H1 (cell line): ENCODE measurements at regions not wholly inside any gene's neighbourhood (a gene's known extent, or its start where the extent isn't known, plus 50 kb on each side); places are given as distances from the start of the nearest gene placed in this dataset.

Experiments used
- CTCF ChIA-PET: fragments of 300-600 bp; sonication (Branson Sonifier 250); formaldehyde crosslinking; loops from one replicate; lab custom pipeline; 2021; ENCODE audit not compliant: partially characterized antibody; lab: Charles Lee
- POLR2A ChIA-PET: fragments of 300-600 bp; sonication (Branson Sonifier 250); formaldehyde crosslinking; loops from one replicate; lab custom pipeline; 2021; ENCODE audit warnings: inconsistent platforms; ENCODE audit not compliant: partially characterized antibody; lab: Charles Lee
- DNase-seq, 2 experiments: peaks; one replicate each; pipeline versions ENCODE4 v3.0.0 to v3.0.0-alpha.2; 2010 to 2022; ENCODE audit warnings: low spot score in 2 of 2, low read depth in 1 of 2, mixed read lengths in 1 of 2
- FAIRE-seq: peaks from 2 replicates; lab custom pipeline; 2011; peaks lifted over from hg19 to GRCh38; lab: Jason Lieb, UNC
- H2AFZ ChIP-seq: 2 replicates; pipeline ENCODE4 v1.8.1; 2012; ENCODE audit warnings: low read length, inconsistent platforms
- H2AK5ac ChIP-seq: 2 replicates; pipeline ENCODE4 v1.6.1; 2013; ENCODE audit warnings: low read depth, low read length
- H2BK120ac ChIP-seq: replicated peaks from 2 replicates; pipeline ENCODE3; 2013; ENCODE audit warnings: low read depth, low read length, inconsistent platforms
- H2BK12ac ChIP-seq: 2 replicates; pipeline ENCODE4 v1.6.1; 2013; ENCODE audit warnings: low read depth, low read length
- H2BK15ac ChIP-seq: 2 replicates; pipeline ENCODE4 v1.6.1; 2013; ENCODE audit warnings: low read length
- H2BK20ac ChIP-seq: 2 replicates; pipeline ENCODE4 v1.6.1; 2013; ENCODE audit warnings: low read length
- H2BK5ac ChIP-seq: 2 replicates; pipeline ENCODE4 v1.6.1; 2013; ENCODE audit warnings: low read depth, low read length
- H3K14ac ChIP-seq: 2 replicates; pipeline ENCODE4 v1.6.1; 2013; ENCODE audit warnings: inconsistent platforms; ENCODE audit not compliant: insufficient read length
- H3K18ac ChIP-seq: 2 replicates; pipeline ENCODE4 v1.6.1; 2013; ENCODE audit warnings: low read length; ENCODE audit errors: extremely low read depth
- H3K23ac ChIP-seq: 2 replicates; pipeline ENCODE4 v1.6.1; 2013; ENCODE audit warnings: inconsistent platforms; ENCODE audit not compliant: insufficient read length
- H3K23me2 ChIP-seq: 2 replicates; pipeline ENCODE4 v1.6.1; 2013; ENCODE audit warnings: low read depth, low read length
- H3K27ac ChIP-seq: 2 replicates; pipeline ENCODE4 v1.6.1; 2011; ENCODE audit warnings: low read depth, low read length, inconsistent platforms
- H3K27me3 ChIP-seq, 4 experiments: replicated peaks in 1 of 4; 1 replicate in 1 of 4; 2 replicates in 3 of 4; pipeline versions ENCODE4 v1.6.1 to v1.8.1; 2011 to 2013; ENCODE audit warnings: low read length in 3 of 4, mild to moderate bottlenecking in 3 of 4, inconsistent platforms in 2 of 4, mixed read lengths in 2 of 4, moderate library complexity in 1 of 4; ENCODE audit not compliant: control insufficient read depth in 3 of 4, insufficient read depth in 3 of 4; ENCODE audit errors: extremely low read depth in 1 of 4
- H3K36me3 ChIP-seq, 4 experiments: 2 replicates each; pipeline versions ENCODE4 v1.6.1 to v1.8.1; 2011 to 2013; ENCODE audit warnings: mild to moderate bottlenecking in 4 of 4, low read length in 3 of 4, moderate library complexity in 2 of 4, control low read depth in 1 of 4, inconsistent platforms in 1 of 4; ENCODE audit not compliant: insufficient read depth in 4 of 4, control insufficient read depth in 2 of 4
- H3K4ac ChIP-seq: replicated peaks from 2 replicates; pipeline ENCODE3; 2013; ENCODE audit warnings: low read length, low read depth, mixed read lengths, inconsistent platforms; ENCODE audit not compliant: insufficient read length
- H3K4me1 ChIP-seq, 4 experiments: replicated peaks in 1 of 4; 1 replicate in 1 of 4; 2 replicates in 3 of 4; pipeline versions ENCODE4 v1.6.1 to v1.8.1; 2011 to 2013; ENCODE audit warnings: low read length in 3 of 4, inconsistent platforms in 2 of 4, mixed read lengths in 1 of 4; ENCODE audit not compliant: insufficient read depth in 4 of 4, control insufficient read depth in 3 of 4
- H3K4me2 ChIP-seq, 2 experiments: 2 replicates each; pipeline versions ENCODE4 v1.6.1 to v1.8.1; 2011 to 2013; ENCODE audit warnings: low read depth in 2 of 2, low read length in 2 of 2, control low read depth in 1 of 2, inconsistent platforms in 1 of 2, mild to moderate bottlenecking in 1 of 2; ENCODE audit not compliant: insufficient read depth in 1 of 2
- H3K4me3 ChIP-seq, 4 experiments: fragments of 200-600, 300-600 bp in 1 of 4; sonication (generic), shearing (Covaris generic), sonication (Bioruptor Twin) in 1 of 4; 2 replicates each; pipeline versions ENCODE4 v1.5.1 to v1.8.1; 2011 to 2016; ENCODE audit warnings: low read length in 4 of 4, low read depth in 3 of 4, control low read depth in 2 of 4, inconsistent platforms in 2 of 4, mild to moderate bottlenecking in 2 of 4, mixed read lengths in 1 of 4, moderate library complexity in 1 of 4; ENCODE audit not compliant: insufficient read depth in 2 of 4; ENCODE audit errors: extremely low read depth in 1 of 4
- H3K56ac ChIP-seq: replicated peaks from 2 replicates; pipeline ENCODE3; 2013; ENCODE audit warnings: low read depth, mild to moderate bottlenecking, mixed read lengths, low read length, inconsistent platforms; ENCODE audit not compliant: insufficient read length
- H3K79me1 ChIP-seq: 2 replicates; pipeline ENCODE4 v1.6.1; 2013; ENCODE audit warnings: low read depth, low read length, control low read depth
- H3K79me2 ChIP-seq, 2 experiments: 2 replicates each; pipeline versions ENCODE4 v1.6.1 to v1.8.1; 2012 to 2013; ENCODE audit warnings: low read length in 2 of 2, mild to moderate bottlenecking in 2 of 2, inconsistent platforms in 1 of 2; ENCODE audit not compliant: insufficient read depth in 2 of 2, control insufficient read depth in 1 of 2
- H3K9ac ChIP-seq, 4 experiments: replicated peaks in 1 of 4; 1 replicate in 1 of 4; 2 replicates in 3 of 4; pipeline versions ENCODE4 v1.6.1 to v1.8.1; 2011 to 2013; ENCODE audit warnings: low read depth in 3 of 4, low read length in 3 of 4, control low read depth in 2 of 4, mild to moderate bottlenecking in 2 of 4, moderate library complexity in 2 of 4, inconsistent platforms in 1 of 4; ENCODE audit errors: extremely low read depth in 1 of 4
- H3K9me3 ChIP-seq, 2 experiments: 2 replicates each; pipeline versions ENCODE4 v1.6.1 to v1.8.1; 2012 to 2013; ENCODE audit warnings: mild to moderate bottlenecking in 2 of 2, moderate library complexity in 2 of 2, control low read depth in 1 of 2, inconsistent platforms in 1 of 2, low read depth in 1 of 2, low read length in 1 of 2, mixed read lengths in 1 of 2; ENCODE audit not compliant: insufficient read depth in 2 of 2
- H4K20me1 ChIP-seq, 2 experiments: replicated peaks in 1 of 2; 2 replicates each; pipeline versions ENCODE3 to v1.8.1; 2011 to 2013; ENCODE audit warnings: inconsistent platforms in 2 of 2, low read length in 2 of 2, mild to moderate bottlenecking in 1 of 2; ENCODE audit not compliant: insufficient read depth in 2 of 2, control insufficient read depth in 1 of 2
- H4K5ac ChIP-seq: 2 replicates; pipeline ENCODE4 v1.6.1; 2013; ENCODE audit warnings: low read length, low read depth, mixed read lengths, inconsistent platforms; ENCODE audit not compliant: insufficient read length
- H4K8ac ChIP-seq: 2 replicates; pipeline ENCODE4 v1.8.0; 2013; ENCODE audit warnings: mild to moderate bottlenecking, moderate library complexity, low read length, inconsistent platforms; ENCODE audit not compliant: insufficient read depth; ENCODE audit errors: extremely low read depth
- H4K91ac ChIP-seq: replicated peaks from 2 replicates; pipeline ENCODE3; 2013; ENCODE audit warnings: low read length, mixed read lengths, inconsistent platforms; ENCODE audit not compliant: insufficient read length
- CHD2 ChIP-seq: IDR thresholded peaks from 2 replicates; pipeline ENCODE4 v1.6.1; 2012; ENCODE audit warnings: low read length, improper control_type of control experiment
- RAD21 ChIP-seq, 2 experiments: IDR thresholded peaks in 1 of 2; conservative IDR thresholded peaks in 1 of 2; 2 replicates each; pipeline ENCODE4 v1.6.1; 2011; ENCODE audit warnings: low read depth in 2 of 2, low read length in 2 of 2, improper control_type of control experiment in 1 of 2, inconsistent platforms in 1 of 2, mild to moderate bottlenecking in 1 of 2, moderate library complexity in 1 of 2
- TAF7 ChIP-seq: optimal IDR thresholded peaks from 2 replicates; pipeline ENCODE3; 2011; ENCODE audit warnings: low read depth, mild to moderate bottlenecking, inconsistent platforms, low read length, moderate library complexity, borderline replicate concordance
- TBP ChIP-seq: IDR thresholded peaks from 2 replicates; pipeline ENCODE4 v1.6.1; 2011; ENCODE audit warnings: low read depth, low read length, improper control_type of control experiment
- WGBS, 2 experiments: shearing (Covaris generic) in 1 of 2; methylation state at CpG; one replicate each; pipeline versions ENCODE4 v1.1.6 to v1.1.7; 2013 to 2015; ENCODE audit warnings: low lambda C conversion rate in 2 of 2, mixed read lengths in 2 of 2, inconsistent platforms in 1 of 2, low coverage in 1 of 2, missing lambda C conversion rate in 1 of 2; ENCODE audit not compliant: insufficient replicate concordance in 2 of 2, insufficient coverage in 1 of 2, insufficient read length in 1 of 2; ENCODE audit errors: extremely low coverage in 1 of 2, missing lambda C conversion rate in 1 of 2; 5-methylcytosine and 5-hydroxymethylcytosine counted together

DNA sequence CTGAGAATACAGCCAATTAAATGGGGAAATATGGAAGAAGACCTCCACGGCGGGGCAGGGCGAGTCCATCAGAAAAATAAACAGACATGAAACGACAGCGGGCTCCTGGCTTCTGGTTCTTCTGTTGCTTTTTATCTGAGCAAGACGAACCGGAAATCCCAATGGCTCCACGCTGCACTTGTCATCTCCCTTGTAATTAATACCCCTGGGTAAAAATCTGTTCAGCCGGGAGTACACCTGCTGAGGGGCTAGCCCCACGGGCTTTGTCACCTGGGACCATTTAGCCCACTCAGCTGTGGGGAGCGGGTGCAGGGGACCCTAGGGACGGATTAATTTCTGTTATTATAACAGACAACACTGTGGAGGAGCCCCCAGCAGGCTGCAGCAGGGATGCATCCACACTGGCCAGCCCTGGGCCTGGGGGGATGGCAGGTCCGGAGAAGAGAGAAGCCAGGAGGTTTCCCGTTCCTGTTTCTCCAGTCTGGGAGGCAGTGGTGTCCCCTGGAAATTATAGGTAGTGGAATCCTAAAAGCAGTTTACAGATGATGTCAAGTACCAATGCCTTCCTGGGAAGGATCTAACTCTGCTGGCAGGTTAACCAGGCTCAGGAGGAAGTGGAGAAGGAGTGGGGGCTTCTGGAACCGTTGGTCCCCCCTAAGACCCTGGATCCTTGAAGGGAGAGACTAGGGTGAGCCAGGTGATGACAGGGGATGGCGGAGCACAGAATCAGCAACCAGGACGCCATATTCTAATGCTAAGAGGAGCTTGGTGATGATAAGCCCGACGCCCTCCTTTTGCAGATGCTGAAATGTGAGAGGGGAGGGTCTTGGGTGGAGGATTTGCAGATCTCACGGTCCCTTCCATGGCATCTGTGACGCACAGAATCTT, 566.1 kb downstream of the PTPRU start:
- Histone ChIP-seq H2BK5ac (no peak overlapping the region), H3K23ac (no peak overlapping the region), H3K4ac (no peak overlapping the region), H2AK5ac (no peak overlapping the region), H3K9me3 (no peaks in the 10 kb centered on the region), H3K27me3 (no peaks in the 10 kb centered on the region), H3K23me2 (no peaks in the 10 kb centered on the region), H3K4me3 (no peak overlapping the region), H3K79me2 (no peaks in the 10 kb centered on the region), H3K14ac (no peak overlapping the region), H4K20me1 (no peaks in the 10 kb centered on the region), H4K8ac (no peak overlapping the region), H3K56ac (no peak overlapping the region), H3K18ac (no peak overlapping the region), H3K4me1 (peaks cover 0 to 3% (median 0%) of the 10 kb centered on the region in 4 experiments; a peak in 1 of 7 replicates), H2BK20ac (no peak overlapping the region), H4K91ac (no peak overlapping the region), H2BK120ac (no peak overlapping the region), H3K27ac (no peak overlapping the region), H2BK15ac (no peak overlapping the region), H3K36me3 (no peaks in the 10 kb centered on the region), H3K4me2 (no peak overlapping the region), H2BK12ac (no peak overlapping the region), H4K5ac (no peak overlapping the region), H3K9ac (no peak overlapping the region), H3K79me1 (no peaks in the 10 kb centered on the region), H2AFZ (no peak overlapping the region)
- no peak for FAIRE-seq
- ChIA-PET POLR2A (no interaction called here), CTCF (interaction anchor here (1.0 kb wide), 1 partner anchor 10 kb away, joined by 8 read pairs; no protein-coding TSS in a partner anchor)
- peak in 1 of 2 experiments; percentile 41 for DNase-seq
- WGBS, 2 experiments = 92% methylated on average over 20 of the region's 21 CpGs; no CpG with 5 or more reads in 1 of the 2 experiments
- no peak for TF ChIP-seq TAF7
- no peak for TF ChIP-seq RAD21 (IDR thresholded peaks at IDR 0.05 in 1 of 2, conservative IDR thresholded peaks at IDR 0.05 in 1 of 2; ENCODE audit: low read depth in 2 of 2, low read length in 2 of 2)
- TF ChIP-seq TBP = no peak
- no peak for TF ChIP-seq CHD2
